OCI-LY7 (cell line): ENCODE measurements at regions not wholly inside any gene's neighbourhood (a gene's known extent, or its start where the extent isn't known, plus 50 kb on each side); places are given as distances from the start of the nearest gene placed in this dataset.

Experiments used
- CTCF ChIP-seq: fragments of 200-600 bp; sonication (generic); conservative IDR thresholded peaks from 2 replicates; pipeline ENCODE4 v1.5.1; 2014; ENCODE audit warnings: mild to moderate bottlenecking, antibody characterized with exemption, low read length, moderate library complexity, mixed read lengths
- EZH2phosphoT487 ChIP-seq: fragments of 200-600 bp; sonication (generic); IDR thresholded peaks from 2 replicates; pipeline ENCODE4 v1.6.1; 2018; ENCODE audit warnings: low read depth, borderline replicate concordance, mild to moderate bottlenecking, mixed run types, antibody characterized with exemption, low read length, moderate library complexity, mixed read lengths

GRCh38 chr12:77689510-77690086 lies 141.1 kb upstream of the NAV3 start:
- no peak for TF ChIP-seq CTCF
- TF ChIP-seq EZH2phosphoT487: no peak
